ENCODE measurements at regions not wholly inside any gene's neighbourhood (a gene's known extent, or its start where the extent isn't known, plus 50 kb on each side); places are given as distances from the start of the nearest gene placed in this dataset.
A peak's percentile ranks its signal among the peaks of the same experiment; 100 is the strongest.
"Not testable (repeated sequence)": the region's sequence is repeated elsewhere in the genome, so short reads cannot be mapped to it uniquely, and the experiment has no call there.

DNA sequence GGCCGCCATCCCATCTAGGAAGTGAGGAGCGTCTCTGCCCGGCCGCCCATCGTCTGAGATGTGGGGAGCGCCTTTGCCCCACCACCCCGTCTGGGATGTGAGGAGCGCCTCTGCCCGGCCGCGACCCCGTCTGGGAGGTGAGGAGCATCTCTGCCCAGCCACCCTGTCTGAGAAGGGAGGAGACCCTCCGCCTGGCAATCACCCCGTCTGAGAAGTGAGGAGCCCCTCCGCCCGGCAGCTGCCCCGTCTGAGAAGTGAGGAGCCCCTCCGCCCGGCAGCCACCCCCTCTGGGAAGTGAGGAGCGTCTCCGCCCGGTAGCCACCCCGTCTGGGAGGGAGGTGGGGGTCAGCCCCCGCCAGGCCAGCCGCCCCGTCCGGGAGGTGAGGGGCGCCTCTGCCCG, 194.2 kb upstream of the FBXL4 start:
- not testable (repeated sequence) for DNase-seq (ENCODE audit: low spot score)

GRCh38 chr6:99138445-99138844, 190.7 kb upstream of the FBXL4 start:
- no peak for DNase-seq (ENCODE audit: low spot score)

GRCh38 chr6:99137314-99137713, 189.6 kb upstream of the FBXL4 start:
- no peak for DNase-seq (ENCODE audit: low spot score)

GRCh38 chr6:99136488-99136887, 188.7 kb upstream of the FBXL4 start:
- DNase-seq (ENCODE audit: low spot score), result no peak

DNA sequence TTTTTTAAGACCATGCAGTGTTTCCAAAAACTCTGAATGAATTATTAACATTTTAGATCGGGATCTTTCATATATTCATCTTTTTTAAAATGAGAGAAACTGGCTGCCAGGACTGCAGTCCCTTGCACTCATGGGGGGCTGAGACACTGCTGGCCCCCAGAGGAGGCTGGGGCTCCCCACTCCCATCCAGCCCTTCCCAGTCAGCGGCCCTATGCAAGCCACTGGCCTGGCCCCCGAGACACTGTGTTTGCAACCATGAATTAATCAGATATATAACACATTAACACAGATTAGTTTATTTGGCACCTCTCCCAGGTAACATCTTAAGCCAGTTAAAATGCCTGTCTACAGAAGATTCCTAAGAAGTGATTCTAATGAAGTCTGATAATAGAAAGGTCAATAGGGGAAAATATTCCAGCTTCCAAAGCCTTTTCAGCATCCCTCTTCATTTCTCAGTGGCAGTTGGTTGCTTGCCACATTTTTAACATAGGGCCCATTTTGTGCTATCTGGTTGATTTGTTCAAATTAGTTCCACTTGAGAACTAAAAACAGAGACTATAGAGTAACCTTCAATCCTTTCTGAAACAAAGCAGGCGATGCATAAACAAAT, 184.4 kb upstream of the FBXL4 start:
- DNase-seq (ENCODE audit: low spot score), result no peak

DNA sequence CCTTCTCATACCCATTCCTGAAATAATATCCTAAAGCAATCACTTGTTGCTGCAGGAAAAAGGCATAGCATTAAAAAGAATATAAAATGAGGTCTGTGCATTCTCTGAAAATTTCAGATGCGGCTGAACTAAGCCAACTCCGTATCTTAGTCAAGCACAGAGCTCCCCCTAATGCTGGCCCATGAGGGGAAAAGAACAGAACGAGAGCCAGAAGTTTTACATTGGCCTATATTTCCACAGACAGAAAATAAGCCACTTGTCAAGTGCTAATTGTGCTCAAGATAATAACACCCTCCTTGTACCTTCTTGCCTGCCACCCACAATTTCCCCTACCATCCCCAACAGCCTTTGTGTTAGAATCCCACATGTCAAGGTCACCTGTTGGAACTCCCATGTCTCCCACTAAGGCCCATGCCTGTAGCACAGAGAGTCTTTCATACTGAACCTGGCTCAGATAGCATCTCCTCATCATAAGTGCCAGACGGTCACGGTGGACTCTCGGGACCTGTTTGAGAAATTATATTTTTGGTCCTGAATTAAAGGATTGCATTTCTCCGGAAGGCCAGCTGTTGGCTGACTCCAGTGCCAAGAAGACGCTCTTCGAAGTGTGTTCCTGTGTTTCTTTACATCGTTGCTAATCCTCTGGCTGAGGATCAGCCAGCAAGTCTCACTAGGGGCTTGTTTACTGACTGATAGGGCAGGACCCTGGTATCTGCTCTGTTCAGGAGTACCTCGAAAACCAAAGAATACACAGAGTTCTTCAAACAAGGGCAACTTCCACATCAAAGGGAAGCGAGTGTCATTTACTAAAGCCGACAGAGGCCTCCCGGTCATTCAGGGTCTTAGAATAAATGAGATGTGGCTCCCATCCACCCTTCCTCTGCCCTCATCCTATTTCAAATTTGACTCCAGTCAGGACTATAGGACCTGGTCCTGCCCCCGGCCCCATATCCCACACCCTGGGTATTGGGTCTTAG, 183.4 kb upstream of the FBXL4 start:
- no peak for DNase-seq (ENCODE audit: low spot score)

- no peak for DNase-seq (ENCODE audit: low spot score)
These were observed 182.1 kb upstream of the FBXL4 start for GRCh38 chr6:99129835-99130234.

DNA sequence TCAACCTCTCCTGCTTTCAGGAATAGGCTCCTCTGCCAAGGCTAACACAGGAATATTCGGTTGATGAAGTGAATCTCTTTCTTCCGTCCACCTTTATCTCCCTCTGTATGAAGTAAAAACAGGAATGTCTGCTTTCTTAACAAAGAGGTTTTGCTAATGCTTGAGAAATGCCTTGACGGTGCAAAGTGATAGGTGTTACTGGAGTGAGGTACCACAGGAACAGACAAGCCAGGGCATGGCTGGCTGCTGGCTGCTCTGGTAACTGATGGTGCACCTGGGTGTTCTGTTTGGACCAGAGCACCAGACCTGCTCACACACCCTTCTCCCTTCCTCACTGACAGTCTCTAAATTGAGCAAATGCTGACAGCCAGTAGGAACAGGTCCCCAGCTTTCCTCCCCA, 174.0 kb upstream of the FBXL4 start:
- no peak for DNase-seq (ENCODE audit: low spot score)

DNA sequence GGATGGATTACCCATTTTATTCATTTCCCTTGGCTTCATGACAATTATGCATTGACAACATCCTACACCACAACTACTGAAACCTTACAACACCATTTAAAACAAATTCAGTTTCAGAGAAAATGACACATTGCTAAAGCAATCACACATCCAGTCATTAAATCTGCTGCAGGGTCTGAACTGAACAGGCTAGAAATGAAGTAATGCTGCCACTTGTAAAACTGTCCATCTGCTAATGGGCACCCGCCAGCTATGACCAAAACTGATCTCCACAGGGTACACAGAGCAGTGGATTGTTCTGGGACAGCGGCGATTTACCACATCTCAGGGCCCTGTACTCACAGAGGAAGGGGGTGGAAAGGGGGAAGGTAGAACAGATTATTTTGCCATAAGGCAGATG, 172.9 kb upstream of the FBXL4 start:
- DNase-seq (ENCODE audit: low spot score), result no peak

GRCh38 chr6:99119109-99120031, 171.6 kb upstream of the FBXL4 start:
- peak; percentile 80 for DNase-seq (ENCODE audit: low spot score)

DNA sequence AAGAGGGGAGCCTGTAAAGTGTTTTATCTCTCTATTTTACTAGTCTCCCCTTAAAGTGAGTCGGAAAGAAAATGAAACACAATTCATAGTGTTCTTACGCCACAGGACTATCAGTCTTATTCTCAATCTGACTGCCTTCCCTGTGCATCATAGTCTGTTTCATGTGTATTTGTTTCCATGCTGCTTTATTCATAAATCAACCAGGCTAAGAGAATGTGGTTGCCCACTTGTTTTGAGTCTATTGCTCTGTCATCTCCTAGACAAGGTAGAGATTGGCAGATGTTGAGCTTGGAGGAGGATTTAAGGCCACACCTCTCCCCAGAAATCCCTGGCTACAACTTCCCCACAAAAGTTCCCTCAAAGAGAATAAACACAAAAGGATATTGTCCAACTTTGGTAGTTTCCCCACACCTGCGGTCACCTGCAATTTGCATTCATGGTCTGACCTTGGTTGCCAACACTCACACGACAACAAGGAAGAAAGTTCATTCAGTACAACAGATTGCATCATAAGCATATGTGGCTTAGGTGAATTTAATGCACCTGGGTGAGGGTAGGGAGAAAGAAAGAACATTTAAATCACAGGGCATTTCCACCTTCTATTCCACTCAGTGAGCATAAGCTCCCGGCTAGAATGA, 167.1 kb upstream of the FBXL4 start:
- DNase-seq (ENCODE audit: low spot score), result no peak

- no peak for DNase-seq (ENCODE audit: low spot score)
These were observed 163.8 kb upstream of the FBXL4 start for GRCh38 chr6:99111590-99111989.

DNA sequence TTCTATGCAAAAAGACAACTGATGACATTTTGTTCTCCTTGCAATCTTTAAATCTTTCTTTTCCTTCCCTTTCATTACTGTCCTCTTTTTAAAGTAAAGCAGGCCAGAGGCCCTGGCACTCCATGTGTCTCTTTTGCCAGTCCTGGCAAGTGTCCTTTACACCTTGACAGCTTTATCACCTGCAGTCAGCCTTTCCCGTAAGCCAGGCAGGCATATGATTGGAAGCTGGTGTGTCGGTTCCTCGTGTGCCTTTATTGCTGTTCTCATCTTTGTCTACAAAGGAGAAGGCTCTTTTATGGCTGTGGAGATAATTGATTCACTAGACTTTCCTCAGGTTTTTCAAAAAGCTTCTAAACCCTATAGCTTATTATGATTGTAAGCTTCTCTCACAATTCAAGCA, 162.3 kb upstream of the FBXL4 start:
- no peak for DNase-seq (ENCODE audit: low spot score)

- no peak for DNase-seq (ENCODE audit: low spot score)
These were observed 156.5 kb upstream of the FBXL4 start for GRCh38 chr6:99104218-99104617.

GRCh38 chr6:99099243-99099642, 151.5 kb upstream of the FBXL4 start:
- no peak for DNase-seq (ENCODE audit: low spot score)

DNA sequence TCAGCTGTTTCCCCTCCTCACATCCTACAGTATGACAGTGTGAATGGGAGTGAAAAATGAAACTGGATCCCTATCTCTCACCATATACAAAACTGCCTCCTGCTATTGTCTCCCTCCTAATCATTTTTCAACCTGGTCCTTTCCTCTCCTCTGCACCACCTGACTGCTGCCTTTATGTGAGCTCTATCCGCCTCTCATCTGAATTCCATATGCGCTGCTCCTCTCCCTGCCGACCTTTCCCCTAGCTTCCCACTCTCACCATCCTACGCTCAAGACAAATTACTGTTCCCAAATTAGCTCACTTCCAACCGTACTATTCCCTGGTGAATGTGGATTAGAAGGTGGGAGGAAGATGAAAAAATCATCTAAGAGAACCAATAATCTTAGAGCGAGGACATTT, 148.4 kb upstream of the FBXL4 start:
- no peak for DNase-seq (ENCODE audit: low spot score)

DNA sequence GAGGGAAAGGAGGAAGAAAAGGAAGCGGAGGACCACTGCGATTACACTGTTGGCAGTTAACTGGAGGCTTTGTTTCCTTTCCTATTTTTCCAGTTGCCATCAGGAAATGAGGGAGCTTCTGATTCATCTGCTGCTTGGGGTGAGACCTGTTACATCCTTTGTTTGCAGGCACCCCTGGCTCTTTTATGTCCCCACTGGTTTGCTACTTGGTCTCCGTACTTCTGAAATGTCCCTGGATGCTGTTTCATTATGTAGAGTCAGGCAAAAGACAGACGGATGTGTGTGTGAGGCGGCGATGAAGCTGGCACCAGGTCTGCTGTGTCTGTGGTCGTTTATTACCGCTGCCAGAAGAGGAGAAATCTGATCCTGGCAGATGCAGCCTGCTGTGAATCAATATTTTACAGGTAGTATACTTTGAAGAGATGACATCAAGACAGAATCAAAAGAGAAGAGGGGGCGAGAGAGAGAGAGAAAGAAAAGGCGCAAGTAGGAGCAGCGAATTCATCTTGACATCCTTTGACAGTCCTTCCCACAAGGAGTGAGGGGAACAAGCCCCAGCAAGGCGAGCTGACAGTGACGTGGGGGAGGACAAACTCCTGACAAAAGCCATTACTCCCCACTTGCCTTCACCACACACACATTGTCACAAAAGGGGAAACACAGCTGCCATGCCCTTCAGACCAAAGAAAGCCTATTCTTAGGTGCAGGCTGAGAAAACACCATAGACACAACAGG, 145.9 kb upstream of the FBXL4 start:
- DNase-seq (ENCODE audit: low spot score), result no peak

GRCh38 chr6:99092461-99092860, 144.7 kb upstream of the FBXL4 start:
- no peak for DNase-seq (ENCODE audit: low spot score)

DNA sequence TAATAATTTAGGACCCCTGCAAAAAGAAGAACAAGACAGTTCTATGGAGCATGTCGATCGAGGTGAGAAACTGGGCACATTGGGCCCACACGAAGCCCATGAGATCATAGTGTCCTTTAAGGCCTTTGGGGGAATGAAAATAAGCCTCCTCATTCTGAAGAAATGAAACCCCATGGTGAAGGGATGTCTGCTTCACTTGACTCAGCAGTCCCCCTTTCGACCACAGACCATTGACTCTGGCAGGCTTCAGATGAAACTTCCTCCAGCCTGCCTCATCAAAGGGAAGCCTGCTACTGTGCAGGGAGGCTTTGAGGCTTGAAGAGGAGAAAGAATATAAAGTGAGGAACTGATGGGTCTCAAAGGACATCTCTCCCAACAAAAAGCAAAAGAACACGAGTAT, 144.2 kb upstream of the FBXL4 start:
- no peak for DNase-seq (ENCODE audit: low spot score)

GRCh38 chr6:99080191-99080590, 132.4 kb upstream of the FBXL4 start:
- DNase-seq (ENCODE audit: low spot score), result no peak

- no peak for DNase-seq (ENCODE audit: low spot score)
These were observed 131.3 kb upstream of the FBXL4 start for GRCh38 chr6:99079058-99079457.
